ENCODE measurements at regions not wholly inside any gene's neighbourhood (a gene's known extent, or its start where the extent isn't known, plus 50 kb on each side); places are given as distances from the start of the nearest gene placed in this dataset.

DNA sequence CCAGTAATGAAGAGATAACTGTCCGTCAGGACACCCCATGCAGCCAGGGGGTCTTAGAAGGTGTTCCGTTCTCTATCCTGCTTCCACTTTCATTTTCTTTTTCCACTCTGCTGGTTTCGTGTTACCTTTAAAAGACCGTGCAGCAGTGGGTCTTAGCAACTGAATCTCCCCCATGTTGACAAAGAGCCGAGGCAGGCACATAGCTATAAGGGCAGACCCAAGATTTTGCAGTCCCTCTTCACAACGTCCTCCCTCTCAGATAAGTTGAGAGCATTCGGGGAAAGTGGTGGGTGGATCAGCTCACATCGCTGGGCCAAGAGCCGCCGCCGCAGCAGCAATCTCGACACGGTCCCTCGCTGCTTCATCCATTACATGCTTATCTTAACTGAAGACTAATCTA, 355.5 kb downstream of the LMO4 start:
- no peak for DNase-seq (ENCODE audit: low spot score in 2 of 2)
- Histone ChIP-seq H3K9me3 (no peaks in the 10 kb centered on the region), H3K4me1 (no peaks in the 10 kb centered on the region), H3K27ac (peak overlapping the region; percentile 52 to 53), H3K36me3 (no peaks in the 10 kb centered on the region), H3K4me3 (peak overlapping the region; percentile 57 to 65), H3K27me3 (no peaks in the 10 kb centered on the region)
- TF ChIP-seq, protein P1, sequence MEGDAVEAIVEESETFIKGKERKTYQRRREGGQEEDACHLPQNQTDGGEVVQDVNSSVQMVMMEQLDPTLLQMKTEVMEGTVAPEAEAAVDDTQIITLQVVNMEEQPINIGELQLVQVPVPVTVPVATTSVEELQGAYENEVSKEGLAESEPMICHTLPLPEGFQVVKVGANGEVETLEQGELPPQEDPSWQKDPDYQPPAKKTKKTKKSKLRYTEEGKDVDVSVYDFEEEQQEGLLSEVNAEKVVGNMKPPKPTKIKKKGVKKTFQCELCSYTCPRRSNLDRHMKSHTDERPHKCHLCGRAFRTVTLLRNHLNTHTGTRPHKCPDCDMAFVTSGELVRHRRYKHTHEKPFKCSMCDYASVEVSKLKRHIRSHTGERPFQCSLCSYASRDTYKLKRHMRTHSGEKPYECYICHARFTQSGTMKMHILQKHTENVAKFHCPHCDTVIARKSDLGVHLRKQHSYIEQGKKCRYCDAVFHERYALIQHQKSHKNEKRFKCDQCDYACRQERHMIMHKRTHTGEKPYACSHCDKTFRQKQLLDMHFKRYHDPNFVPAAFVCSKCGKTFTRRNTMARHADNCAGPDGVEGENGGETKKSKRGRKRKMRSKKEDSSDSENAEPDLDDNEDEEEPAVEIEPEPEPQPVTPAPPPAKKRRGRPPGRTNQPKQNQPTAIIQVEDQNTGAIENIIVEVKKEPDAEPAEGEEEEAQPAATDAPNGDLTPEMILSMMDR (IDR thresholded peaks at IDR 0.05) = no peak
- intact Hi-C loops (cut with DNase I) = loop anchor here (5.0 kb wide), 2 partner anchors 273 to 352 kb away; no protein-coding TSS in a partner anchor

DNA sequence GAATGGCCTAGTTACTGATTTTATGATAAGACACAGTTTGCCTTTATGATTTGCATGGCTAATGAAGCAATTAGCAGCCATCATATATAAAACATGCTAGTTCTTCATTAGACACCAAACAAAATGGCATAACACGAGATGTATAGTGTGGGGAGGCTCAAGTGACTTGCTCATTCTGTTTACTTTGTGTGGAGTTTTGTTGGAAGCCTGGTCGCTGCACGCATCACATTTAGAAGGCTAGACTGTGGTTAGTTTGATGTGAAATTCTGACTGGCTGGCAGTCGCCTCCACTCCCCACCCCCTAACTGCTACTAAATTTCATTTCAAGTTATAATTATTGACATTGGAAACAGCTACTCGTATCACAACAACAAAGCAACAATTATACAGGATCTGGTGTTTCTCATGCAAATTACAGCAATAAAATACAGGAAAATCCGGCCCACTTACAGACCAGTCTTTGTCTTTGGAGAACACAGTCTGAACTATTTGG, 356.1 kb downstream of the LMO4 start:
- DNase-seq (ENCODE audit: low spot score in 2 of 2) = no peak
- Histone ChIP-seq H3K27ac (peak overlapping the region in 1 of 2 donors; percentile 52), H3K4me3 (peak overlapping the region; percentile 57 to 65), H3K36me3 (no peaks in the 10 kb centered on the region), H3K9me3 (no peaks in the 10 kb centered on the region), H3K4me1 (no peaks in the 10 kb centered on the region), H3K27me3 (no peaks in the 10 kb centered on the region)
- intact Hi-C loops (cut with DNase I) = loop anchor here (5.0 kb wide), 2 partner anchors 273 to 352 kb away; no protein-coding TSS in a partner anchor
- TF ChIP-seq, protein P1 (IDR thresholded peaks at IDR 0.05) = no peak

- no peaks in the 10 kb centered on the region for H3K4me1 ChIP-seq
- no peaks in the 10 kb centered on the region for H3K27me3 ChIP-seq
- no peak for DNase-seq (ENCODE audit: low spot score in 2 of 2)
- H3K27ac ChIP-seq = no peak overlapping the region
- H3K4me3 ChIP-seq = peak overlapping the region; percentile 57 to 65
- intact Hi-C loops (cut with DNase I) = no loop called here
- H3K36me3 ChIP-seq = no peaks in the 10 kb centered on the region
- H3K9me3 ChIP-seq = no peaks in the 10 kb centered on the region
- TF ChIP-seq, protein P1 (IDR thresholded peaks at IDR 0.05) = no peak
Measured at GRCh38 chr1:87685311-87686135, 356.8 kb downstream of the LMO4 start.

- H3K36me3 ChIP-seq = no peaks in the 10 kb centered on the region
- DNase-seq (ENCODE audit: low spot score in 2 of 2) = no peak
- H3K27me3 ChIP-seq = no peaks in the 10 kb centered on the region
- no peak overlapping the region for H3K27ac ChIP-seq
- TF ChIP-seq, protein P1 (IDR thresholded peaks at IDR 0.05) = no peak
- no peaks in the 10 kb centered on the region for H3K4me1 ChIP-seq
- intact Hi-C loops (cut with DNase I) = no loop called here
- H3K9me3 ChIP-seq = no peaks in the 10 kb centered on the region
- H3K4me3 ChIP-seq = no peak overlapping the region
Measured at GRCh38 chr1:87686136-87686495, 357.4 kb downstream of the LMO4 start.

- intact Hi-C loops (cut with DNase I) = no loop called here
- DNase-seq (ENCODE audit: low spot score in 2 of 2) = no peak
- no peak overlapping the region for H3K27ac ChIP-seq
Measured at GRCh38 chr1:87686671-87687070, 358.0 kb downstream of the LMO4 start.

More at GRCh38 chr1:87686671-87687070, 358.0 kb downstream of the LMO4 start:
- no peaks in the 10 kb centered on the region for H3K36me3 ChIP-seq
- TF ChIP-seq, protein P1 (IDR thresholded peaks at IDR 0.05) = no peak
- H3K27me3 ChIP-seq = no peaks in the 10 kb centered on the region
- H3K4me3 ChIP-seq = no peak overlapping the region
- no peaks in the 10 kb centered on the region for H3K4me1 ChIP-seq
- H3K9me3 ChIP-seq = no peaks in the 10 kb centered on the region

Measured in ascending aorta (tissue), 2 donors.